Activated B cell treated with CpG ODN at 0.5 μM for 24 hours (primary cell): ENCODE measurements at regions not wholly inside any gene's neighbourhood (a gene's known extent, or its start where the extent isn't known, plus 50 kb on each side); places are given as distances from the start of the nearest gene placed in this dataset.

Experiments used
- ATAC-seq: fragments of 200-7000 bp; cut with Tn5 transposase; one replicate; pipeline ENCODE4 v1.10.0; 2021; ENCODE audit warnings: low read depth, mild to moderate bottlenecking, moderate library complexity
- CTCF ChIA-PET: fragments of 350-600 bp; sonication (Branson Sonifier 250); formaldehyde crosslinking; loops from one replicate; lab custom pipeline; 2021; ENCODE audit warnings: antibody characterized with exemption; lab: Charles Lee
- POLR2A ChIA-PET: fragments of 350-600 bp; sonication (Branson Sonifier 250); formaldehyde crosslinking; loops from one replicate; lab custom pipeline; 2021; ENCODE audit warnings: antibody characterized with exemption; lab: Charles Lee
- DNase-seq: peaks from one replicate; pipeline ENCODE4 v3.0.0; 2022
- H3K27ac Mint-ChIP-seq: one replicate; pipeline ENCODE4 v1.8.0; 2020; ENCODE audit warnings: mixed read lengths
- H3K27me3 Mint-ChIP-seq: one replicate; pipeline ENCODE4 v1.8.0; 2021; ENCODE audit warnings: mixed read lengths
- H3K36me3 Mint-ChIP-seq: one replicate; pipeline ENCODE4 v1.8.0; 2021; ENCODE audit warnings: low read depth, mixed read lengths
- H3K4me1 Mint-ChIP-seq: one replicate; pipeline ENCODE4 v1.8.0; 2021; ENCODE audit warnings: mixed read lengths
- H3K4me3 Mint-ChIP-seq: one replicate; pipeline ENCODE4 v1.8.0; 2020; ENCODE audit warnings: mild to moderate bottlenecking, mixed read lengths
- H3K9me3 Mint-ChIP-seq: one replicate; pipeline ENCODE4 v1.8.0; 2020; ENCODE audit warnings: mixed read lengths
- intact Hi-C: fragments of 100-400 bp; cut with micrococcal nuclease; formaldehyde crosslinking; loops from one replicate; pipeline ENCODE4 v1.15.1; 2024
- TF ChIP-seq, protein P1 (sequence below): fragments of 200-600 bp; IDR thresholded peaks from one replicate; pipeline ENCODE4 v1.8.0; 2022; ENCODE audit warnings: antibody characterized with exemption, mild to moderate bottlenecking

DNA sequence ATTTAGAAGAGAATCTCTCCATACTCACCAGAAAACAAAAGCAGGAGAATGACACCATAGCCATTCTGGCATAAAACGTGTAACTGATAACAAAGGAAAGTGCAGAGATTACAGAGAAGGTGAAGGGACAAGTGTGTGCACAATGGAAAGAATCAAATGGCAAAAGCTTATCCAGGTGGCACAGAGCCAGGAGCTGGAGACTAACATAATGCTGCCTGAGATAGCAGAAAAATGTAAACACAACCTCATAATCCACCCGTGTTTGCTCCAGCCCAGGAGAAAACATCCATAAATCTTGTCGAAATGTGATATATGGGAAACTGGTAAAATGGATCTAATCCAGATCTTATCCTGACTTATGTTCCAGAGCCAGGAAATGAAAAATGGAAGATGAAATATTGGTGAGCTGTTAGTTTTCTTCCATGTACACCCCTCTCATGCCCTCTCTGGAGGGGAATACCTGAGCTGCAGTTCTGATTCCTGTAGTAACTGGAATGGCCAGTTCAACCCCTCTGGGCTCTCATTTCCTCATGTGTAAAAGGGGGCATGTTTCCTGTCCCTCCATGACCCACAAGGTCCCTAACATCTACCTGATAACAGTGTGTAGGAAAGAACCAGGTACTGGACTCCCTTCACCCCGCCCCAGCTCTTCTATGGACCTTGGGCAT, 212.3 kb upstream of the DAPK1 start:
- TF ChIP-seq, protein P1, sequence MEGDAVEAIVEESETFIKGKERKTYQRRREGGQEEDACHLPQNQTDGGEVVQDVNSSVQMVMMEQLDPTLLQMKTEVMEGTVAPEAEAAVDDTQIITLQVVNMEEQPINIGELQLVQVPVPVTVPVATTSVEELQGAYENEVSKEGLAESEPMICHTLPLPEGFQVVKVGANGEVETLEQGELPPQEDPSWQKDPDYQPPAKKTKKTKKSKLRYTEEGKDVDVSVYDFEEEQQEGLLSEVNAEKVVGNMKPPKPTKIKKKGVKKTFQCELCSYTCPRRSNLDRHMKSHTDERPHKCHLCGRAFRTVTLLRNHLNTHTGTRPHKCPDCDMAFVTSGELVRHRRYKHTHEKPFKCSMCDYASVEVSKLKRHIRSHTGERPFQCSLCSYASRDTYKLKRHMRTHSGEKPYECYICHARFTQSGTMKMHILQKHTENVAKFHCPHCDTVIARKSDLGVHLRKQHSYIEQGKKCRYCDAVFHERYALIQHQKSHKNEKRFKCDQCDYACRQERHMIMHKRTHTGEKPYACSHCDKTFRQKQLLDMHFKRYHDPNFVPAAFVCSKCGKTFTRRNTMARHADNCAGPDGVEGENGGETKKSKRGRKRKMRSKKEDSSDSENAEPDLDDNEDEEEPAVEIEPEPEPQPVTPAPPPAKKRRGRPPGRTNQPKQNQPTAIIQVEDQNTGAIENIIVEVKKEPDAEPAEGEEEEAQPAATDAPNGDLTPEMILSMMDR: no peak
- DNase-seq (no peak), ATAC-seq (no peak)
- H3K4me3 Mint-ChIP-seq: no peak overlapping the region
- intact Hi-C loops: no loop called here
- ChIA-PET CTCF (no interaction called here), POLR2A (no interaction called here)
- H3K27me3 Mint-ChIP-seq: no peaks in the 10 kb centered on the region
- H3K27ac Mint-ChIP-seq: no peak overlapping the region
- H3K36me3 Mint-ChIP-seq: no peaks in the 10 kb centered on the region
- H3K4me1 Mint-ChIP-seq: no peaks in the 10 kb centered on the region
- H3K9me3 Mint-ChIP-seq: no peaks in the 10 kb centered on the region

DNA sequence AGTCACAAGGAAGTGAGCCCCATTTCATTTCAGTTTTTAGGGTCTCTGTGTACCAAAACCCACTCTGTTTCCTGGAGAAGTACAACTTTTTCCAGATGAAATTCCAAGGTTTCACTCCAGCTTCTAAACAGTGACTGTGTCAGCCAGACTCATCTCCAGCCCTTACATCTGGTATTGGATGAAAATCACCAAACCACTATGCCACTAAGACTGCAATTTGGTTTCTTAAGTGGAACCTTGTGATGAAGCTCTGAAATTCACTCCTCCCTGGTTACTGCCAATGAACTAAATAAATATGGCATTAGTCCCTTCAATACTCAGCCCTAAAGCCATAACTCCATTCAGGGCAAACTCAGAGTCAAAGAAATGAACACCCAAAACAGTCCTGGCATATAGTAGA, 211.2 kb upstream of the DAPK1 start:
- no peaks in the 10 kb centered on the region for H3K4me1 Mint-ChIP-seq

DNA sequence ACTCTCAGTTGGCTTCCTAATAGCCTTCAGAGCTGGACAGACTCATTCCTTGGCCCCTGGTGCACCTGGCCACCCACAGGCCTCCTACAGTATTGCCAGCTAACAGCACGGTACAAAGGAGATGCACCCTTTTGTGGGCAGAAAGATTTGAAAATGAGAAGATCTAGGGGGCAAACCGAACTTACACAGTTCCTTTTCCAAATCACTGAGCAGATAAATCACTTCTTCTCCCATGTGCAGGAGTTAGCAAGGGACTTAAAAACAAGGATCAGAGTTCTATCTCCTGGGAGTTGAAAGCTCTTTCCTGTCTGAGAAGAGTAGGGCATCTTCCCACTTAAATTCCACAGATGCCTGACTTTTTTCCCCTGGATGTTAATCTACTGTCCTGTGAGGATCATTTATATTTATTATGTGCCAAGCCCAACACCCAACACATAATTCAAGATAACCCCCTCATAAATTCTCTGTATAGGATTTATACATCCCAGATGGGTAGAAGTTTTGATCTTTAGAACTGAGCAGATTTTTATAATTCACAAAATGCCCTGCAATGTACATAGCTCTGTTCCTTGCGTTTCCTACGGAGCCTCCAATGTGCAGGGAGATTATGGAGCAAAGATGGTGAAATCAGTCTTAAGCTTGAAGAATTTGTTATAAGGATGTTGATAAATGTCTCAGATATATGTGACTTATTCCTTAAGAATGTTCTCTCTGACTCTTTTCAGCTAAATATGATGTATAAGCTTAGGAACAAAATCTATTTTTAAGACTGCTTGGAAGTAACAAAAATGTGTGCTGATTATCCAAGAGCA, 207.2 kb upstream of the DAPK1 start:
- CTCF ChIA-PET: no interaction called here

More for the DNA sequence above, 211.2 kb upstream of the DAPK1 start:
- TF ChIP-seq, protein P1: no peak
- no peak overlapping the region for H3K4me3 Mint-ChIP-seq
- no peaks in the 10 kb centered on the region for H3K9me3 Mint-ChIP-seq
- H3K27ac Mint-ChIP-seq: no peak overlapping the region
- H3K27me3 Mint-ChIP-seq: no peaks in the 10 kb centered on the region
- ChIA-PET POLR2A (no interaction called here), CTCF (no interaction called here)
- ATAC-seq (no peak), DNase-seq (no peak)
- no peaks in the 10 kb centered on the region for H3K36me3 Mint-ChIP-seq
- intact Hi-C loops: no loop called here

DNA sequence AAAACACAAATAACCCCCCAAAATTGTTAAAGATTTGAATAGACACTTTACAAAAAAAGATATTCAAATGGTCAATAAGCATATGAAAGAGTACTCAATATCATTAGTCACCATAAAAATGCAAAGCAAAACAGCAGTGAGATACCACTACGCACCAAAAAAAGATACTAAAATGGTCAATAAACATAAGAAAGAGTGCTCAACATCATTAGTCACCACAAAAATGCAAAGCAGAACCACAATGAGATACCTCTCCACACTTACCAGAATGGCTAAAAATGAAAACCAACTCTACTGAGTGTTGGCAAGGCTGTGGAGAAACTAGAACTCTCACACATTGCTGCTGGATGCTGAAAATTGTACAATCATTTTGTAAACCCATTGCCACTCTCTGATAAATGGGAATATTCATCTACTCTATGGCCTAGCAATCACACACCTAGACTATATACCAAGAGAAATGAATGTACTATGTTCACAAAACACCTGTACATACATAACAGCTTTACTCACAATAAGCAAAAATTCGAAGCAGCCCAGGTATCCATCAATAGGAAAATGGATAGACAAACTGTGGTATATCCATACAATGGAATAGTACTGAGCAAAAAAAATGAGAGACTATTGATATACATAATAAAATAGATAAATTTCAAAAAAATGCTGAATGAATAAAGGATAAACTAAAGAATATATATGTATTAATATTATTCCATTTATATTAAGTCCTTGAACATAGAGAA, 205.0 kb upstream of the DAPK1 start:
- ChIA-PET CTCF (no interaction called here), POLR2A (no interaction called here)
- Mint-ChIP-seq H3K9me3 (peaks cover 9% of the 10 kb centered on the region), H3K27ac (no peak overlapping the region), H3K4me3 (no peak overlapping the region), H3K27me3 (no peaks in the 10 kb centered on the region), H3K36me3 (no peaks in the 10 kb centered on the region), H3K4me1 (no peaks in the 10 kb centered on the region)
- DNase-seq (no peak), ATAC-seq (no peak)
- intact Hi-C loops: no loop called here
- TF ChIP-seq, protein P1: no peak

More for the DNA sequence above, 207.2 kb upstream of the DAPK1 start:
- Mint-ChIP-seq H3K9me3 (peaks cover 9% of the 10 kb centered on the region), H3K4me1 (no peaks in the 10 kb centered on the region), H3K27ac (no peak overlapping the region), H3K4me3 (no peak overlapping the region), H3K36me3 (no peaks in the 10 kb centered on the region), H3K27me3 (no peaks in the 10 kb centered on the region)
- TF ChIP-seq, protein P1: no peak
- DNase-seq: no peak
- ATAC-seq: no peak
- intact Hi-C loops: no loop called here
- POLR2A ChIA-PET: interaction anchor here (0.6 kb wide), 1 partner anchor 13 kb away, joined by 3 read pairs; no protein-coding TSS in a partner anchor

DNA sequence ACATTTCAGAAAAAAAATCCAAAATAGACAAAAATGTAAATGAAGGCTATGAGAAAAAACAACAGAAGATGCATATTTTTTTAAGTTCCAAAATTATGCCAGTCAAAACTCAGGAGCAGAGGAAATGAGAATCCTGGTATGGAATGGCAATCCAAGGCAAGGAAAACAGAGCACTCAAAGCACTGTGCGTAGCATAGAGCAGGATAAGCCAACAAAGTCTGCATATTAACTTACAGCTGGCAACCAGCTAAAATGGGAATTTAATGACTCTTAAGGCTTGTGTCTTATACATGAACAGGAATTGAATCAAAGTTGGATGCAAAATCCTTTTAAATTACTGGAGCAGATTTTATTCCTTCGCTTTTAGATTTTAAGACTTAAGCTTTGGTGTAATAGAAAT, 203.5 kb upstream of the DAPK1 start:
- ChIA-PET POLR2A (no interaction called here), CTCF (no interaction called here)
- intact Hi-C loops: no loop called here
- Mint-ChIP-seq H3K4me3 (no peak overlapping the region), H3K9me3 (peaks cover 9% of the 10 kb centered on the region), H3K36me3 (no peaks in the 10 kb centered on the region), H3K27me3 (no peaks in the 10 kb centered on the region), H3K4me1 (no peaks in the 10 kb centered on the region), H3K27ac (no peak overlapping the region)
- ATAC-seq (no peak), DNase-seq (no peak)
- TF ChIP-seq, protein P1: no peak
